Vagina (tissue), 2 donors: ENCODE measurements at regions not wholly inside any gene's neighbourhood (a gene's known extent, or its start where the extent isn't known, plus 50 kb on each side); places are given as distances from the start of the nearest gene placed in this dataset.

Experiments
- CTCF ChIP-seq, 3 experiments: fragments of 450-650 bp in 2 of 3; fragments of 200-600 bp in 1 of 3; sonication (generic) in 1 of 3; IDR thresholded peaks; one replicate each; pipeline ENCODE4 v1.5.1; 2017 to 2019; ENCODE audit warnings: antibody characterized with exemption in 3 of 3, mild to moderate bottlenecking in 2 of 3, moderate library complexity in 2 of 3
- POLR2A ChIP-seq, 2 donors: fragments of 450-650 bp; IDR thresholded peaks; one replicate each; pipeline ENCODE4 v1.6.1; 2017; ENCODE audit warnings: antibody characterized with exemption in 2 of 2, mild to moderate bottlenecking in 2 of 2, moderate library complexity in 2 of 2
- POLR2AphosphoS5 ChIP-seq, 2 donors: sonication (generic); formaldehyde crosslinking; IDR thresholded peaks; one replicate each; pipeline ENCODE4 v1.9.0; 2017; ENCODE audit warnings: antibody characterized with exemption in 2 of 2, mild to moderate bottlenecking in 2 of 2, low read depth in 1 of 2; ENCODE audit not compliant: insufficient read depth in 1 of 2

- TF ChIP-seq CTCF (IDR thresholded peaks at IDR 0.05) (no peak), POLR2A (IDR thresholded peaks at IDR 0.05) (no peak), POLR2AphosphoS5 (IDR thresholded peaks at IDR 0.05; ENCODE audit: insufficient read depth in 1 of 2, low read depth in 1 of 2) (no peak)
These were observed 734.3 kb downstream of the STIM2 start for GRCh38 chr4:27594922-27595321.
